ENCODE measurements at regions not wholly inside any gene's neighbourhood (a gene's known extent, or its start where the extent isn't known, plus 50 kb on each side); places are given as distances from the start of the nearest gene placed in this dataset.
"Not testable (repeated sequence)": the region's sequence is repeated elsewhere in the genome, so short reads cannot be mapped to it uniquely, and the experiment has no call there.

- DNase-seq (ENCODE audit: low spot score): no peak
Measured at GRCh38 chr1:189659731-189660130, 817.9 kb downstream of the BRINP3 start.

- no peak for DNase-seq (ENCODE audit: low spot score)
Measured at GRCh38 chr1:189662190-189662589, 815.5 kb downstream of the BRINP3 start.

- DNase-seq (ENCODE audit: low spot score): no peak
Measured at GRCh38 chr1:189669846-189670245, 807.8 kb downstream of the BRINP3 start.

GRCh38 chr1:189673217-189673616 lies 804.4 kb downstream of the BRINP3 start:
- no peak for DNase-seq (ENCODE audit: low spot score)

- no peak for DNase-seq (ENCODE audit: low spot score)
Measured at GRCh38 chr1:189675712-189676244, 801.9 kb downstream of the BRINP3 start.

GRCh38 chr1:189678779-189679178 lies 798.9 kb downstream of the BRINP3 start:
- no peak for DNase-seq (ENCODE audit: low spot score)

- no peak for DNase-seq (ENCODE audit: low spot score)
Measured at GRCh38 chr1:189681252-189681919, 796.3 kb downstream of the BRINP3 start.

GRCh38 chr1:189682591-189682990 lies 795.1 kb downstream of the BRINP3 start:
- DNase-seq (ENCODE audit: low spot score): no peak

GRCh38 chr1:189686288-189686687 lies 791.4 kb downstream of the BRINP3 start:
- no peak for DNase-seq (ENCODE audit: low spot score)

GRCh38 chr1:189693140-189693539 lies 784.5 kb downstream of the BRINP3 start:
- DNase-seq (ENCODE audit: low spot score): no peak

GRCh38 chr1:189696297-189696696 lies 781.4 kb downstream of the BRINP3 start:
- no peak for DNase-seq (ENCODE audit: low spot score)

- no peak for DNase-seq (ENCODE audit: low spot score)
Measured at GRCh38 chr1:189697113-189697512, 780.6 kb downstream of the BRINP3 start.

- no peak for DNase-seq (ENCODE audit: low spot score)
Measured at GRCh38 chr1:189701606-189702005, 776.1 kb downstream of the BRINP3 start.

- DNase-seq (ENCODE audit: low spot score): no peak
Measured at GRCh38 chr1:189706594-189706993, 771.1 kb downstream of the BRINP3 start.

GRCh38 chr1:189708674-189709073 lies 769.0 kb downstream of the BRINP3 start:
- no peak for DNase-seq (ENCODE audit: low spot score)

- DNase-seq (ENCODE audit: low spot score): not testable (repeated sequence)
Measured at GRCh38 chr1:189718147-189718795, 759.4 kb downstream of the BRINP3 start.

- DNase-seq (ENCODE audit: low spot score): no peak
Measured at GRCh38 chr1:189726806-189727205, 750.9 kb downstream of the BRINP3 start.

- no peak for DNase-seq (ENCODE audit: low spot score)
Measured at GRCh38 chr1:189751311-189751710, 726.4 kb downstream of the BRINP3 start.

- no peak for DNase-seq (ENCODE audit: low spot score)
Measured at GRCh38 chr1:189752461-189752995, 725.1 kb downstream of the BRINP3 start.

- DNase-seq (ENCODE audit: low spot score): not testable (repeated sequence)
Measured at GRCh38 chr1:189755100-189755499, 722.6 kb downstream of the BRINP3 start.

- no peak for DNase-seq (ENCODE audit: low spot score)
Measured at GRCh38 chr1:189764391-189765320, 713.0 kb downstream of the BRINP3 start.

- DNase-seq (ENCODE audit: low spot score): no peak
Measured at GRCh38 chr1:189769448-189769847, 708.2 kb downstream of the BRINP3 start.
